ENCODE measurements at regions not wholly inside any gene's neighbourhood (a gene's known extent, or its start where the extent isn't known, plus 50 kb on each side); places are given as distances from the start of the nearest gene placed in this dataset.
"Not testable (repeated sequence)": the region's sequence is repeated elsewhere in the genome, so short reads cannot be mapped to it uniquely, and the experiment has no call there.

- DNase-seq: no peak
These were observed 1152.0 kb upstream of the CDH8 start for GRCh38 chr16:63188086-63188771.

GRCh38 chr16:63187638-63188037, 1151.4 kb upstream of the CDH8 start:
- no peak for DNase-seq

GRCh38 chr16:63185235-63185780, 1149.1 kb upstream of the CDH8 start:
- no peak for DNase-seq

- DNase-seq: no peak
These were observed 1147.5 kb upstream of the CDH8 start for GRCh38 chr16:63183743-63184142.

- no peak for DNase-seq
These were observed 1139.1 kb upstream of the CDH8 start for GRCh38 chr16:63175313-63175712.

GRCh38 chr16:63174801-63175200, 1138.6 kb upstream of the CDH8 start:
- DNase-seq: no peak

GRCh38 chr16:63171545-63171944, 1135.3 kb upstream of the CDH8 start:
- no peak for DNase-seq

- DNase-seq: no peak
These were observed 1132.9 kb upstream of the CDH8 start for GRCh38 chr16:63169100-63169499.

GRCh38 chr16:63157818-63158217, 1121.6 kb upstream of the CDH8 start:
- DNase-seq: no peak

- no peak for DNase-seq
These were observed 1110.0 kb upstream of the CDH8 start for GRCh38 chr16:63146251-63146650.

- DNase-seq: no peak
These were observed 1109.2 kb upstream of the CDH8 start for GRCh38 chr16:63145411-63145810.

- DNase-seq: no peak
These were observed 1098.8 kb upstream of the CDH8 start for GRCh38 chr16:63135069-63135468.

GRCh38 chr16:63131503-63131902, 1095.3 kb upstream of the CDH8 start:
- no peak for DNase-seq

GRCh38 chr16:63130942-63131341, 1094.7 kb upstream of the CDH8 start:
- DNase-seq: no peak

- no peak for DNase-seq
These were observed 1093.3 kb upstream of the CDH8 start for GRCh38 chr16:63129411-63130125.

- DNase-seq: not testable (repeated sequence)
These were observed 1083.7 kb upstream of the CDH8 start for GRCh38 chr16:63119905-63120304.

GRCh38 chr16:63100082-63100481, 1063.8 kb upstream of the CDH8 start:
- no peak for DNase-seq

GRCh38 chr16:63096857-63097256, 1060.6 kb upstream of the CDH8 start:
- DNase-seq: no peak

- DNase-seq: no peak
These were observed 1056.5 kb upstream of the CDH8 start for GRCh38 chr16:63092736-63093135.

- no peak for DNase-seq
These were observed 1045.9 kb upstream of the CDH8 start for GRCh38 chr16:63082101-63082500.

- no peak for DNase-seq
These were observed 1044.5 kb upstream of the CDH8 start for GRCh38 chr16:63080746-63081145.

- no peak for DNase-seq
These were observed 1032.8 kb upstream of the CDH8 start for GRCh38 chr16:63069047-63069446.

GRCh38 chr16:63067141-63067540, 1030.9 kb upstream of the CDH8 start:
- no peak for DNase-seq

Measured in hypothalamus (tissue), 51 donors.